ENCODE measurements at regions not wholly inside any gene's neighbourhood (a gene's known extent, or its start where the extent isn't known, plus 50 kb on each side); places are given as distances from the start of the nearest gene placed in this dataset.

DNA sequence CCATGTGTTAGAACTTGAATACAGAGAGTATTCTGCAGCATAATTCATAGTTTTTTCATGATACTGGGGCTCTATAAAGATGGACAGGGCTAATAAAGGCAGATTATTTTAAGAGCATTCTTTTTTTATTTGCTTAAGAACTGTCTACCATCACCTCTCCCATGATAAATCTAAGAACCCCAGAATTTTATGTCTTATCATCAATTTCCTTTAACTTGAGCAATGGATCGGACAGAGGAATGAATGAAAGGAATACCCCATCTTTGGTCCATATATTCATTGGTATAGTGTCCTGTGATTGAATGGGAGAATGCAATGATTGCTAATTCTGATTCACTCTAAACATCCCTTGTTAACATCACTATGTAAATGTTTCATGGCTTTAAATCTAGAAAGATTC lies 946.3 kb upstream of the LRRN3 start:
- TF ChIP-seq, protein P1, sequence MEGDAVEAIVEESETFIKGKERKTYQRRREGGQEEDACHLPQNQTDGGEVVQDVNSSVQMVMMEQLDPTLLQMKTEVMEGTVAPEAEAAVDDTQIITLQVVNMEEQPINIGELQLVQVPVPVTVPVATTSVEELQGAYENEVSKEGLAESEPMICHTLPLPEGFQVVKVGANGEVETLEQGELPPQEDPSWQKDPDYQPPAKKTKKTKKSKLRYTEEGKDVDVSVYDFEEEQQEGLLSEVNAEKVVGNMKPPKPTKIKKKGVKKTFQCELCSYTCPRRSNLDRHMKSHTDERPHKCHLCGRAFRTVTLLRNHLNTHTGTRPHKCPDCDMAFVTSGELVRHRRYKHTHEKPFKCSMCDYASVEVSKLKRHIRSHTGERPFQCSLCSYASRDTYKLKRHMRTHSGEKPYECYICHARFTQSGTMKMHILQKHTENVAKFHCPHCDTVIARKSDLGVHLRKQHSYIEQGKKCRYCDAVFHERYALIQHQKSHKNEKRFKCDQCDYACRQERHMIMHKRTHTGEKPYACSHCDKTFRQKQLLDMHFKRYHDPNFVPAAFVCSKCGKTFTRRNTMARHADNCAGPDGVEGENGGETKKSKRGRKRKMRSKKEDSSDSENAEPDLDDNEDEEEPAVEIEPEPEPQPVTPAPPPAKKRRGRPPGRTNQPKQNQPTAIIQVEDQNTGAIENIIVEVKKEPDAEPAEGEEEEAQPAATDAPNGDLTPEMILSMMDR (conservative IDR thresholded peaks at IDR 0.05; ENCODE audit: low read depth, low read length) = no peak
- no peak for TF ChIP-seq EZH2 (IDR thresholded peaks at IDR 0.05; ENCODE audit: low read length, unreplicated experiment)
- TF ChIP-seq EZH2phosphoT487 (IDR thresholded peaks at IDR 0.05; ENCODE audit: borderline replicate concordance, low read length) = no peak

Measured in PC-3 (cell line).